NCI-H2107 treated with DMSO at 0.1 percent for 48 hours (cell line): ENCODE measurements at regions not wholly inside any gene's neighbourhood (a gene's known extent, or its start where the extent isn't known, plus 50 kb on each side); places are given as distances from the start of the nearest gene placed in this dataset.
"Not testable (repeated sequence)": the region's sequence is repeated elsewhere in the genome, so short reads cannot be mapped to it uniquely, and the experiment has no call there.

Source experiments
- DNase-seq: peaks from one replicate; lab custom pipeline; 2025; ENCODE audit not compliant: unreplicated experiment; lab: John Stamatoyannopoulos, UW

DNA sequence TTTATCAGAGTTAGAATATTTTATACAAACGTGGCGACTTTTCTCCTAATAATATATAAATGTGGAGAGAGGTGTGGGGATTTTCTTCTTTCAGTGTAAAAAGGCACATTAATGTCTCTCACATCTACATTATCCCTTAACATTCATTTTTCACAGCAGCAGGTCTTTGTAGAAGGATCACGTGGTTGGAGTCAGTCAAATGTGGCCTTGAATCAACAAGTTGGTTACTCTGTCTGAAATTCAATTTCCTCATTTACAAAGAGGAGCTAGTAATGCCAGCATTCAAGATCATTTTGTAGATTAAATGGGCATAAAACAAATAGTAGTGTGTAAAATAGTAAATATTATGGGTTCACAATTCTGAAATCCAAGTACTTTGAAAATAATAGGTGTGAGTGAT is 183.1 kb upstream of the SEMA3E start:
- DNase-seq = peak; percentile 44

DNA sequence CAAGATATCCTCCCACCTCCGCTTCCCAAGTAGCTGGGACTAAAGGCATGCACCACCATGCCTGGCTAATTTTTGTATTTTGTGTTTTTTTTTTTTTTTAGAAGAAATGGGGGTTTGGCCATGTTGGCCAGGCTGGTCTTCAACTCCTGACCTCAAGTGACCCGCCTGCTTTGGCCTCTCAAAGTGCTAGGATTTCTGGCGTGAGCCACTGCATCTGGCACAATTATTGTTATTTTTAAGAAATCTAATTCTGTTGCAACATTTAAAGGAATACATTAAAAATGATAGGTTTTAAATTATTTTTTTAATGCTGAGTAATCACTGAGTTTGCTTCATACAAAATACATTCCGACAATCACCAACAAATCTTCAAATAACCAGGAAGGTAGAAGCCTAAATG is 178.1 kb upstream of the SEMA3E start:
- no peak for DNase-seq

DNA sequence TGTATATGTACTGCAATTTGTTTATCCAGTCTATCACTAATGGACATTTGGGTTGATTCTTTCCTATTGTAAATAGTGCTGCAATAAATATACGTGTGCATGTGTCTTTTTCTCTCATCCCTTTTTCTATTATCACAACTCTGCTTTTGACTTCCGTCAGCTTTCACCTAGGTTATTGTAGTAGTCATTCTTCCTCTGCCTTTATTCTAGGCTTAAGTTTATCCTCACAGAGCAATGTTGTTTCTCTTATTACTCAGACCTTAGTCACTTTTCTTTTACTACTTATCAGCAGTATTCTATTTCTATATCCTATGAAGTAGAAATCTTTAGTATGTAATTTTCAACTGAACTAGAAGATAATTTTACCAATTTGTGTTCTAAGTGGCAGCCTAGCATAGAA is 175.3 kb upstream of the SEMA3E start:
- DNase-seq = no peak

DNA sequence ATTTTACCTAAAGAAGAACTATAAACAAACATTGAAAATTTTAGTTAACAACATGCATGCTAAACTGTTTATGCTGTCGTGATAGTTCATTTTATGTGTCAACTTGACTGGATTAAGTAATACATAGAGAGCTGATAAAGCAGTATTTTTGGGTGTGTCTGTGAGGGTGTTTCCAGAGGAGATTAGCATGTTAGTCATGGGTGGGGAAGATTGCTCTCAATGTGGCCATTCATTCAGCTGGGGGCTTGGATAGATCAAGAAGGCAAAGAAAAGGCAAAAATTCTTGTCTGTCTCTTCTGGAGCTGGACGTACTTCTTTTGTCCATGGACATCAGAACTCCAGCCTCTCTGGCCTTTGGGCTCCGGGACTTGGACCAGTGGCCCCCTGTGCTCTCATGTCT is 172.9 kb upstream of the SEMA3E start:
- no peak for DNase-seq

DNA sequence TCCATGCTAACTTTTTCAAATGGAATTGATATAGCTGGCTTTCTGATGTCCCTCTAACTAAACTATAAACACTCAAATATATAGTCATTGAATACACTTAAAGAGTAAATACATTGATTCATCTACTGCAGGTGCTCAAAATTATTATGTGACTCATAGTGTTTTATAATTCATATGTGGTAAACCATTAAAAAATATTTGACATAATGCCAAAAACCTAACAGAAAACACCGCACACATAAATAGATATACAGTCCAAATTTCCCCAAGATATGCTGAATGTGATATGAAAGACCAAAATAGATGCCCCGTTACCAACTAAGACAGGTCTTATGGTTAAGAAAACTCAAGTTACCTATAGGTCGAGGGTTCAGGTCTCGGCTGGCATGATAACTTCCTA is 171.7 kb upstream of the SEMA3E start:
- DNase-seq = no peak

DNA sequence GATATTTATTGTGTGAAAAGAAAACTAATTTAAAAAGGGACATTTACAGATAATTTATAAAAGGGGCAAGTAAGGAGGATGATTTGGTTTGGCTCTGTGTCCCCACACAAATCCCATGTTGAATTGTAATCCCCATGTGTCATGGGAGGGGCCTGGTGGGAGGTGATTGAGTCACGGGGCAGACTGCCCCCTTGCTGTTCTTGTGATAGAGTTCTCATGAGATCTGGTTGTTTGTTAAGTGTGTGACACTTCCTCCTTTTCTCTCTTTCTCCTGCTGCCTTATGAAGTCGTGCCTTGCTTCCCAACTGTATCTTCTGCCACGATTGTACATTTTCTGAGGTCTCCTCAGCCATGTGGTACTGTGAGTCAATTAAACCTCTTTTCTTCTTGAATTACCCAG is 171.0 kb upstream of the SEMA3E start:
- no peak for DNase-seq

DNA sequence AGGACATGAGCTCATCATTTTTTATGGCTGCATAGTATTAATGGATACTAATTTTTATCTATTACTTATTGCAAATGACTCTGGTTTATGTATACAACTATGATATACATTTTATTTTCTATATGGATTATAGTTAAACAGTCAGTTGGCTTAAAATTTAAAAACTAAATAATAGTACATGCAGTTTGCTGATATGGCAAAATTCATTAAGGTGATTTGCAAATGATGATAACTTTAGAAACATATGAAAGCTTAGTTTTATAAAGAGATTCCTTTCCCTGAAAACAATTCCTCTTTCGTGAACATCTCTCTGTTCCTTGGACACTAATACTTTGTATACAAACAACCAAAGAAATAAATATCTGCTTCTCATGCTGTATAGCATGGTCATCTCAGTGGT is 165.5 kb upstream of the SEMA3E start:
- DNase-seq = no peak

DNA sequence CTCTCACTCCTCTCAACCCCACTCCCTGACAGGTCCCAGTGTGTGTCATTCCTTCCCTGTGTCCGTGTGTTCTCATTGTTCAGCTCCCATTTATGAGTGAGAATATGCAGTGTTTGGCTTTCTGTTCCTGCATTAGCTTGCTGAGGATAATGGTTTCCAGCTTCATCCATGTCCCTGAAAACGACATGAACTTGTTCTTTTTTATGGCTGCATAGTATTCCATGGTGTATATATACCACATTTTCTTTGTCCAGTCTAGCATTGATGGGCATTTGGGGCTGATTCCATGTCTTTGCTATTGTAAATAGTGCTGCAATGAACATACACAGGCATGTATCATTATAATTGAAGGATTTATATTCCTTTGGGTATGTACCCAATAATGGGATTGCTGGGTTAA is 163.6 kb upstream of the SEMA3E start:
- DNase-seq = not testable (repeated sequence)

DNA sequence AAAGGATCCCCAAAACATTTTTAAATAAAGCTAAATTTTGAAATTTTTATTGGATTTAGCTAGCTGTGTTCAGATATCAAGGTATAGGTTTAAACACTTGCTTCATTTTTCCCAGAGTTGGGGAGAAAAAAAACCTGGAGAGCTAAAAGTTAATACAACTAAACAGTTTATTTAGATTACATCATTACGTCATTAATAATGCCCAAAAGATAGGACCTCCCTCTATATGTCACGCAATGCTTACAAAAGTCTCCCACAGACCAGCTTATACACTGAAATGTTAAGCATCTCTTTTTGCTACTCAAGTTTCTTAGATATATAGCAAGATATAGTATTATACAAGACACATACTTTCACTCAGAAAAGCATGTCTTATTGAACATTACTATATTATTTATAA is 160.0 kb upstream of the SEMA3E start:
- DNase-seq = no peak

DNA sequence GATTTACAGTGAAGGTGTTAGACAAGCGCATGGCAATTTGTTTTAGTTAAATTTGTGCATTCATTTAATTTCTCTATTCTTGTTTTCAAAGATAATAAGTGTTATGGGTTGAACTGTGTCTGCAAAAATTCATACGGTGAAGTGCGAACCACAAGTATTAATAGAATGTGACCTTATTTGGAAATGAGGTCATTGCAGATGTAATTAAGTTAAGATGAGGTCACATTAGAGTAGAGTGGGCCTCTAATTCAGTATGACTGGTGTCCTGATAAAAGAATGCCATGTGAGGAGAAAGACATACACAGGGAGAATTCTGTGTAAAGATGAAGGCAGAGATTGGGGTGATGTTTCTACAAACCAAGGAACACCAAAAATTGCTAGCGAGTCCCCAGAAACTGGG is 158.8 kb upstream of the SEMA3E start:
- DNase-seq = no peak

DNA sequence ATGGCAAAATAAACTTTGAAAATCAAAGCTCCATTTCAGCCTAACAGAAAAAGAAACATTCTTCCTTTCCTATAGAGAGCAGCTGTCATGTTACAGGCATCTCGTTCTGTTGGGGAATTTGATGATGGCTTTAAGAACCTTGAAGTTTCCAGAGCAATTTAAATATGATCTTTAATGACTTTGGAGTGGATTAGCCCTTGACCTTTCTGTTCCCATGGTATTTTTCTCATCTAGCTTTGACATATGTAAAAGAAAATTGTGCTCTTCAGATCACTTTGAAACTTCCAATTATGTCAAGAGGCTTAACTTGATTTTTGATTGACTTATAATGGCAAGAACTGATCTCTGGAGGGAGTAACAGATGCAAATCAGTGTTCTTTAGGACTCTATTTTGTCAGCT is 157.6 kb upstream of the SEMA3E start:
- DNase-seq = no peak

DNA sequence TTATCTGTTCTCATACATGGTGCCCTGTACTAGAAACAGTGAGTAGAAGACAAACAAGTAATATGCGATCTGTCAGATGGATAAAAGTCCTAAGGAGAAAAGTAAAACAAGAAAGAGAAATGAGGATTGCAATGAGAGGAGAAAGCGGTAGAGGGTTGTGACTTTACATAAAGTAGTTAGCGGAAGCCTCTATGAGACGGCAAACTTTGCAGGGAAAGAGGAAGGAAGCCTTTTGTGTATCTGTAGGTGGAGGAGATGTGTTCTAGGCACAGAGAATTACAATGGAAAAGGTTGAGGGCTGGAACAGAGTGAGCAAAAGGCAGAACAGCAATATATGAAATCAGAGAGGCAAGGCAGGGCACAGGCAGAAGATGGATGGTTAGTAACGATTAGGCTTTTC is 150.4 kb upstream of the SEMA3E start:
- no peak for DNase-seq

DNA sequence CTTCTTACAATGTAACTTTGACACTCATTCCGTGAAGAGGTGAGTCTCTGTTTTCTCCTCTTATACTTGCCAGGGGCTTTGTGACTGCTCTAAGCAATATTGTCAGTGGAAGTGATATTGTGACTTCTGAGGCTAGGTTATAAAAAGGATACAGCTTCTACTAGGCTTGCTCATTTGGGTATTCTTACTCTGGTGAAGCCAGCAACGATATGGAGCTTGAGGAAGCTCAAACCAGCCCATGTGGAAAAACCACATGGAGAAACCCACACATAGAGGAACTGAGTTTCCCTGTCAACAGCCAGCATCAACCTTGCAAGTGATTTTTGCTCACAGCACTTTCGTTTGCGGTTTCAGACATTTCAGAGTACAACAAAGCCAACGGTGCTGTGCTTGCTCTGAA is 149.6 kb upstream of the SEMA3E start:
- no peak for DNase-seq

DNA sequence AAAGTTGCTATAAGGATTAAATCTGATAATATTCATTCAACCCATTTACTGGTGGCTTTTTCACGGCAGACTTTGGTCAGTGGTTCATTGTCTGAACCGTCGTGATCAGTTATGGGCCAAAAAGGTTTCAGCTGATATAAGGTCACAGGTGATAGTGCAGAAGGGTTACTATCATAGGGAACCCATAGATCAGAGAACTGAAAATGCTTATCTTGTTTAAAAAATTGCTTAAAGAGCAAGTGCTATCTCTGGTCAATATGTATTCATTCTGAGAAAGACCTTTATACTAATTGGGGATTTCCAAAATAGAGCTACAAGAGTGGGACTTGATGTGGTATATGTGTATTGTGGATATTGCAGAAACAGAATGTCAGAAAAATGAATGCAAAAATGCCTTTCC is 147.8 kb upstream of the SEMA3E start:
- no peak for DNase-seq

DNA sequence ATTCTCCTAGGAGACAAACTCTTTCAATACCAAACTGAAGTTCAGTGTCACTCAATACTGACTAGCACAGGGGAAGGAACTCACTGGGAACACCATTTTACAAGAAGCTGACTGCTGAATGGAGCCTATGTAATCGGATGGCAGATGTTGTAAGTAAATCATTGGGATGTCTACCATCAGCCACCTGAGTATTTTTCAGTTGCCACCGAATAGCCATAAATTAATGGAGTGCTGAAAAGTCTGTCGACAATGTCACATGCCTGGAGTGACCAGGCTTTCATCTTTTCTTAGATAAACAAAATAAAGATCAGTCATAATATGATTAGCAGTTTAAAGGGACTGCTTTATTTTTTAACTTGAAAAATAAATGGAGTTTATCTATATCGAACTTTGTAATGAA is 145.9 kb upstream of the SEMA3E start:
- DNase-seq = no peak

DNA sequence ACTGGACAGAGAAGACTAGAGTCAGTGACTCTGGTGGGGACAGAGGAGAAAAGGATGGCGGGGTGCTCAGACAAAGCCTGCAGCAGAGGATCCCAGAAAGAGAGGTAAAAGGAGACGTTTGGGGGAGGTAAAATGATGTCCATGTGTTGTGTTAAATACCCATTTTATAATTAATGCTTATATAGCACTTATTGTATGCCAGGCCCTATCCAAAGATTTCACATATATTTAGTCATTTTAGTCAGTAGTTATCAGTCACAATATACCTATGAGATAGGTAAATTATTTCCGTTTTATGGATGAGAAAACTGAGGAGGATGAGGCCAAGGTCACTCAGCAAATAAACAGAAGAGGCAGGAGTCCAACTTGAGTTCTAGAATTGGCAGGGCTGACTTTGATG is 144.6 kb upstream of the SEMA3E start:
- no peak for DNase-seq

DNA sequence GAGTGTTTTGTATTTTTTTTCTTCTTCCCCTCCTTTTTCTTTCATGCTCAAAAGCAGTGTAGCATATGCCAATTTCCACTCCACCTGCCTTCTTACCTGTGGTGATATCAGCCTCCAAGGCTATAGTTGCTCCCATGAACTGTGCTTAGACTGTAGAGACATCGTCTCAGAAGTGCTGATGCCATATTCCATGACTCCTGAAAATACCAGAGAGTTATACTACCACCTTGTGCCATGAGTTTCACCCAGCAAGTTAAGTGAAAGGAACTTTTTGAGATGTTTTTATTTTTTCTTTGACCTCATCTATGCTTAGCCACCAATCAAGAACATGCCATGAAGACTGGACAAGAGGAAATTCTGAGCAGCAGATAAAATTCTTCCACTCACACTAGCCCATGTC is 142.8 kb upstream of the SEMA3E start:
- DNase-seq = no peak

DNA sequence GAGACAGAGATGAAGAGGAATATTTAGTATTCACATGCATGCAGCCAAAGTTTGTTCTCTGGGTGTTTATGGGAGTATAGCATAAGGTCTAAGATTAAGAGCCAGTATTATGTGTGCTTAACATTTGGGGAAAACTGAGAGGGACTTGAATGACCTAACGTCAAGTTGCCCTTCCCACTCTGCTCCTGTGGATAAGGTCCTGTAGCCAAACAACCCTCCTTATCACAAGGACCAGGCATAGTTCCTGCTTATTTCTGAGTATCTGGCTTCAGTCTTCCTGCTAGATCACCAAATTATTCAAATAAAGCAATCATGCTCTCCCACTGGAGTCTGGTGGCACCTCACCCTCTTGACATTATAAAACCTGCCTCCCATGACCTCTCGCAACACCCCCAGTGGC is 137.9 kb upstream of the SEMA3E start:
- DNase-seq = no peak

DNA sequence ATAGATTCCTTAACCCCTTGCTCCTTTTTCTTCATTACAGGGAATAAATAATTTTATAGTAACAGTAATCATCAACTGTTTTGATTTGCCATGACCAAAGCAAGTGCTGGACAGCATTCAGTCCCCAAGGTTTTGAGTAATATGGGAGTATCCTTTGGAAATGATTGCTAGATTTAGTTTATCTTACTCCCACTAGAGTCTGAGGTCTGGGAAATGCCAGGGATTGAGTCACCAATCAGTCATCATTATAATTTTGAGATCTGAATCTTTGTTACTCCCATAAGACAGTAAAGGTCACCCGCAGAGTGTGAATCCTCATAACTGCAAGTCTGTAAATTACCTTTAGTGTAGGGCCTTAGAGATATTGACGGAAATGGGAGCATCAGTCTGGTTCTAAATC is 133.7 kb upstream of the SEMA3E start:
- no peak for DNase-seq

DNA sequence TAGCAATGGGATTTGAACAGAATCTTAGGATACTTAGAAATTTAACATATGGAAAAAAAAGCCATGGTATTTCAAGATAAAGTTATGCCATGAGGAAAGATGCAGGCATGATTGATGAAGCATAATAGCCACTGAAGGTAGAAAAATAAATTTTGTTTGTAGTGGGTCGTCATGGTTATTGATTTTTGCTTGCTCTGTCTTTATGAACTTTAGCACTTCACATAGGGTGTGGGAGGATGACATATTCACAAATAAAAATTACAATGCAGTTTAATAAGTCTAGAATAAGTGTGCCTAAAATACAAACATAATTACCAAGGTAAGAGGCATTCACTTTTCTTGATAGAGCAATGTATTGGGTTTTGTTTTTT is 129.1 kb upstream of the SEMA3E start:
- no peak for DNase-seq

DNA sequence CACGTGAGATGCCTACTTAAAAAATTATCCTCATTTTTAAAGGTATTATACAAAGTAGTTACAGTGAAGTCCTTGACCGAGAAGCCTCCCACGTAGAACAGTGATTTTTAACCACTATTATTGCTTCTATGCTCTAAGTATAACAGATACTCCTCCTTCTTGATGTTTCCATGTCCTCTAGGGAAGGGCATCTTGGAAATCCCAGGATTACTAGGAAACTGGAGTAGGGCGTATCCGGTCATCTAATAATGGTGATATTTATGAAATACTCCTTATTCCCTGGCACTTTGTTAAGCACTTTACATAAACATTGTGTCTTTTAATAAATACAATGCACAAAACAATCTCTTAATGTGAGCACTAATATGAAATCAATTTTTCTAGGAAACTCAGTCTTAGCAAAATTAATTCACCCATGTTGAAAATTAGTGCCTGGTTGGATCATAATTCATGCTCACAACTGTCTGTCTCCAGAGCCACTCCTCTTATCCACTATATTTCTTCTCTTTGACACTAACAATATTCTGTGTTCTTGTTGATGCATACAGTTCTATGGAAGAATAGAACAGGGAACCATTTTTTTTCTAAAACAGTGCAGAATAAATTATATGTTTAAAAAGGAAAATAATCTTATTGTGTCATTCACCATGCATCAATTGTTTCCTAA is 128.6 kb upstream of the SEMA3E start:
- DNase-seq = no peak

DNA sequence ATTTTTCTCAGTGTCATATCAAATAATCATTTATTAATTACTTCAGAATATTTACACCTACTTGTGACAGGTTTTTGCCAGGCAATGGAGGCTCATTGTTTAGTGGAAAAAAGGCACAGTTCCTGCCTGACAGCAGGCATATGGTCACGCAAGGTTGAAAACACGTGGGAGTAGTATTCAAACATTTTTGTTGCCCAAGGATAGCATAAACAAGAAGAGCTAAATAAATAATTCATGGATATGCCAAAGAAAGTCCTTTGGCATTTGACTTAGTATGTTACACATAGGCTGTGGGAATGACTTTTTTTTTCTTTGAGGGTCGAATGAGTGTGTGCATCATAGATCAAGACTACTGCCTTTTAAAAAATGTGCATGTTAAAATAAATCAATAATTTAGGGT is 120.5 kb upstream of the SEMA3E start:
- no peak for DNase-seq

DNA sequence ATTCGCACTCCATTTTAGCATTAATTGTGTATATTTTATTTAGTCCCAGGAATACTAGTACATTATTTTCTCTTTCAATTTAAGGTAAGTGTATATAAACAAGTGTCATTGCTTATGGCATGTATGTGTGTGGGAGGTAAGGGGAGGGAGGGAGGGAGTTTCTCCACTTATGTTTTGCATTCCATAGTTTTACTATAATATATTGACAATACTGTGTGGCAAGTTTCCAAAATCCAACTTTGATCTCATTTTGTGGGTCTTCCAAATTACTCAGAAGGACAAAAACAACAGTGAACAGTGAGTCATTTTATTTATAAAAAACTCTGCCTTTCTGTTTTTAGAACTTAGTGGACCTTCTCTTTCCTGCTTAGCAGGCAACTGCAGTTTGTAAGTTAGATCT is 102.3 kb upstream of the SEMA3E start:
- DNase-seq = no peak

DNA sequence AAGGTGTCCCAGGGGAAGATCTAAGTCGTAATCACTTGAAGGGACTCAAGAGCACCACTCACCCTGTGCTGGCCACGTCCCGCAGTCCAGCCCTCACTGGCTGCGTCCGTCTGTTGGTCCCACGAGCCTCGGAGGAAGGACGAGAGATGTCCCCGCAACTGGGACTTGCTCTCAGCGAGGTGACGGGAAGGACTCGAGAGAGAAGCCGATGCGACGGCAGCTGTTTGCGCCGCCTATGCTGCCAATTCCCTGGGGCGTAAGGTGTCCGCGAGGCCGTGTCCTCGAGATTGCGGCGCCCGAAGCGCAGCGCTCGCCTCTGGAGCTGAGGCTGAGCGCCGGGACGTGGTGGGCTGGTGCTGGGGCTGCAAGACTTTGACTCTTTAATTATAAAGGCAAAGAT is 100.6 kb upstream of the SEMA3E start:
- DNase-seq = no peak
